Mucosa of descending colon (tissue), 3 donors: ENCODE measurements at regions not wholly inside any gene's neighbourhood (a gene's known extent, or its start where the extent isn't known, plus 50 kb on each side); places are given as distances from the start of the nearest gene placed in this dataset.

ENCODE experiments used
- ATAC-seq: fragments of 200-7000 bp; cut with Tn5 transposase; one replicate; pipeline ENCODE4 v1.9.1; 2020; ENCODE audit warnings: mild to moderate bottlenecking, moderate library complexity
- DNase-seq, 3 donors: peaks; one replicate each; pipeline ENCODE4 v3.0.0-alpha.2; 2020
- H3K36me3 ChIP-seq: fragments of 200-600 bp; one replicate; pipeline ENCODE4 v1.8.0; 2021; ENCODE audit warnings: low read depth, mild to moderate bottlenecking
- H3K4me1 ChIP-seq: fragments of 200-600 bp; one replicate; pipeline ENCODE4 v1.8.0; 2021; ENCODE audit warnings: low read depth, mild to moderate bottlenecking
- H3K4me3 ChIP-seq: fragments of 200-600 bp; one replicate; pipeline ENCODE4 v1.8.0; 2021; ENCODE audit warnings: mild to moderate bottlenecking
- H3K9me3 ChIP-seq: fragments of 200-600 bp; one replicate; pipeline ENCODE4 v1.8.0; 2021; ENCODE audit warnings: mild to moderate bottlenecking
- CTCF ChIP-seq: fragments of 200-600 bp; IDR thresholded peaks from one replicate; pipeline ENCODE4 v1.8.0; 2022; ENCODE audit warnings: antibody characterized with exemption, mild to moderate bottlenecking
- intact Hi-C, 2 donors: fragments of 100-400 bp; cut with DNase I in 1 of 2; cut with micrococcal nuclease in 1 of 2; formaldehyde crosslinking; loops; one replicate each; pipeline versions ENCODE4 v1.11.0 to v1.11.1; 2022; cut with DNase I, micrococcal nuclease
- donor health status: DM: no; HTN: no; CAD: no; lungs with moderate emphysema.
- donor health status: DM: no; HTN: no; CAD: no.
- donor health status: DM: no; HTN: yes; CAD: no.

- DNase-seq = no peak
- ATAC-seq = no peak
- Histone ChIP-seq H3K4me3 (no peak overlapping the region), H3K9me3 (no peaks in the 10 kb centered on the region), H3K4me1 (peaks cover under 1% of the 10 kb centered on the region), H3K36me3 (no peaks in the 10 kb centered on the region)
- no peak for TF ChIP-seq CTCF
- intact Hi-C loops = no loop called here
Observed at GRCh38 chr12:123080634-123081033, 70.3 kb downstream of the PITPNM2 start.

GRCh38 chr12:123078531-123079155 lies 72.2 kb downstream of the PITPNM2 start:
- TF ChIP-seq CTCF = no peak
- intact Hi-C loops = no loop called here
- DNase-seq (no peak), ATAC-seq (no peak)
- H3K4me3 ChIP-seq = no peak overlapping the region
- H3K4me1 ChIP-seq = peaks cover 5% of the 10 kb centered on the region
- H3K36me3 ChIP-seq = no peaks in the 10 kb centered on the region
- H3K9me3 ChIP-seq = no peaks in the 10 kb centered on the region

- no peaks in the 10 kb centered on the region for H3K9me3 ChIP-seq
- no peak overlapping the region for H3K4me3 ChIP-seq
- DNase-seq (no peak), ATAC-seq (no peak)
- no peaks in the 10 kb centered on the region for H3K36me3 ChIP-seq
- intact Hi-C loops = no loop called here
- no peak for TF ChIP-seq CTCF
- H3K4me1 ChIP-seq = peaks cover 5% of the 10 kb centered on the region
Observed at GRCh38 chr12:123078120-123078465, 72.8 kb downstream of the PITPNM2 start.

GRCh38 chr12:123077298-123078119 lies 73.4 kb downstream of the PITPNM2 start:
- Histone ChIP-seq H3K4me3 (no peak overlapping the region), H3K4me1 (peaks cover 5% of the 10 kb centered on the region), H3K36me3 (no peaks in the 10 kb centered on the region), H3K9me3 (no peaks in the 10 kb centered on the region)
- DNase-seq (no peak), ATAC-seq (no peak)
- TF ChIP-seq CTCF = no peak
- intact Hi-C loops = no loop called here

- no peak for DNase-seq
Observed at GRCh38 chr12:123076604-123077297, 74.1 kb downstream of the PITPNM2 start.

More at GRCh38 chr12:123076604-123077297, 74.1 kb downstream of the PITPNM2 start:
- H3K4me1 ChIP-seq = peaks cover 5% of the 10 kb centered on the region
- TF ChIP-seq CTCF = no peak
- intact Hi-C loops = no loop called here
- no peaks in the 10 kb centered on the region for H3K36me3 ChIP-seq
- H3K4me3 ChIP-seq = no peak overlapping the region
- ATAC-seq = peak; percentile 33
- H3K9me3 ChIP-seq = no peaks in the 10 kb centered on the region
